ENCODE measurements at regions not wholly inside any gene's neighbourhood (a gene's known extent, or its start where the extent isn't known, plus 50 kb on each side); places are given as distances from the start of the nearest gene placed in this dataset.

GRCh38 chr22:49437356-49437755, 390.3 kb downstream of the BRD1 start:
- no peak overlapping the region for H3K9ac ChIP-seq (ENCODE audit: low read length)
- H4K20me1 ChIP-seq (ENCODE audit: insufficient read depth), result no peaks in the 10 kb centered on the region
- BruUV-seq (replicated peaks), result no TSS peak
- no peaks in the 10 kb centered on the region for H3K4me1 ChIP-seq (ENCODE audit: control insufficient read depth in 1 of 2, insufficient read depth in 2 of 2, low read length in 2 of 2)
- intact Hi-C loops (cut with micrococcal nuclease), result loop anchor here (10.0 kb wide), 1 partner anchor 97 kb away; no protein-coding TSS in a partner anchor
- no peaks in the 10 kb centered on the region for H3K79me2 ChIP-seq (ENCODE audit: insufficient read depth, low read length)
- H3K4me3 ChIP-seq (replicated peaks in 1 of 2; ENCODE audit: low read depth in 1 of 2, low read length in 2 of 2), result no peak overlapping the region
- CTCF ChIA-PET, result no interaction called here
- H3K27ac ChIP-seq (ENCODE audit: low read depth, low read length), result no peak overlapping the region
- peaks cover 3% of the 10 kb centered on the region; the same call in 1 of the 2 replicates for H3K27me3 ChIP-seq (ENCODE audit: insufficient read depth, low read length)
- TF ChIP-seq POLR2A (IDR thresholded peaks at IDR 0.05; ENCODE audit: borderline replicate concordance, extremely low read depth, insufficient read depth, insufficient read length) (no peak), YY1 (IDR thresholded peaks at IDR 0.05; ENCODE audit: extremely low read depth, insufficient replicate concordance, low read depth, low read length) (no peak), SIN3A (IDR thresholded peaks at IDR 0.05; ENCODE audit: low read depth) (no peak), ATF3 (IDR thresholded peaks at IDR 0.05) (no peak), FOSL1 (IDR thresholded peaks at IDR 0.05; ENCODE audit: low read depth) (no peak), JUND (IDR thresholded peaks at IDR 0.05) (no peak), ZBTB33 (IDR thresholded peaks at IDR 0.05; ENCODE audit: extremely low read depth, insufficient replicate concordance, low read length) (no peak), REST (IDR thresholded peaks at IDR 0.05; ENCODE audit: low read depth) (no peak), ZFX (IDR thresholded peaks at IDR 0.05) (no peak), RAD21 (IDR thresholded peaks at IDR 0.05; ENCODE audit: low read depth) (no peak), EGR1 (IDR thresholded peaks at IDR 0.05; ENCODE audit: low read depth) (no peak), EZH2phosphoT487 (IDR thresholded peaks at IDR 0.05; ENCODE audit: borderline replicate concordance) (no peak), SP1 (IDR thresholded peaks at IDR 0.05; ENCODE audit: low read depth) (no peak)
- ATAC-seq (no peak), DNase-seq (ENCODE audit: low read depth, low spot score) (no peak)
- no peaks in the 10 kb centered on the region for H3K9me2 ChIP-seq (ENCODE audit: insufficient read depth)
- no peak overlapping the region for H2AFZ ChIP-seq (ENCODE audit: low read depth, low read length, poor library complexity, severe bottlenecking)
- H3K4me2 ChIP-seq (ENCODE audit: low read length), result no peak overlapping the region
- no peaks in the 10 kb centered on the region for H3K36me3 ChIP-seq (ENCODE audit: control insufficient read depth in 1 of 2, insufficient read depth in 2 of 2, low read length in 2 of 2)
- POLR2A ChIA-PET, result no interaction called here
- H3K9me3 ChIP-seq (ENCODE audit: control insufficient read depth in 1 of 2, insufficient read depth in 1 of 2, low read depth in 1 of 2, low read length in 2 of 2), result no peaks in the 10 kb centered on the region
- RAD21 ChIA-PET (ENCODE audit: low non-redundant PET in 1 of 2, low total read pairs in 2 of 2, uncharacterized antibody in 2 of 2, unreplicated experiment in 2 of 2), result no interaction called here
